Neural progenitor cell (in vitro differentiated cells): ENCODE measurements at regions not wholly inside any gene's neighbourhood (a gene's known extent, or its start where the extent isn't known, plus 50 kb on each side); places are given as distances from the start of the nearest gene placed in this dataset.

Source experiments
- DNase-seq: peaks from one replicate; pipeline ENCODE4 v3.0.0-alpha.2; 2016; ENCODE audit warnings: low spot score
- H2AFZ ChIP-seq: fragments of 200-600 bp; sonication (generic); replicated peaks from 2 replicates; pipeline ENCODE4 v1.6.1; 2016; ENCODE audit warnings: antibody characterized with exemption
- H3F3A ChIP-seq: fragments of 200-600 bp; sonication (generic); 2 replicates; pipeline ENCODE4 v1.6.1; 2016; ENCODE audit warnings: antibody characterized with exemption, low read depth
- H3K27ac ChIP-seq: fragments of 200-600 bp; sonication (generic); 2 replicates; pipeline ENCODE4 v1.5.1; 2016; ENCODE audit warnings: mild to moderate bottlenecking
- H3K27me3 ChIP-seq: fragments of 200-600 bp; sonication (generic); 2 replicates; pipeline ENCODE4 v1.6.1; 2016; ENCODE audit warnings: mild to moderate bottlenecking, moderate library complexity
- H3K36me3 ChIP-seq: fragments of 200-600 bp; sonication (generic); 2 replicates; pipeline ENCODE4 v1.5.1; 2016
- H3K4me1 ChIP-seq: fragments of 200-600 bp; sonication (generic); 2 replicates; pipeline ENCODE4 v1.6.1; 2016; ENCODE audit warnings: mixed run types
- H3K4me2 ChIP-seq: fragments of 200-600 bp; sonication (generic); 2 replicates; pipeline ENCODE4 v1.6.1; 2016
- H3K4me3 ChIP-seq: fragments of 200-600 bp; sonication (generic); 2 replicates; pipeline ENCODE4 v1.5.1; 2016
- H3K79me2 ChIP-seq: fragments of 200-600 bp; sonication (generic); 2 replicates; pipeline ENCODE4 v1.6.1; 2016; ENCODE audit warnings: low read depth
- H3K9ac ChIP-seq: fragments of 200-600 bp; sonication (generic); 2 replicates; pipeline ENCODE4 v1.6.1; 2016
- H3K9me3 ChIP-seq: fragments of 200-600 bp; sonication (generic); 2 replicates; pipeline ENCODE4 v1.5.1; 2016; ENCODE audit warnings: low read depth
- H4K20me1 ChIP-seq: fragments of 200-600 bp; sonication (generic); 2 replicates; pipeline ENCODE4 v1.6.1; 2016; ENCODE audit warnings: low read depth
- H3K27ac Mint-ChIP-seq: 3 replicates; pipeline ENCODE4 v1.8.0; 2021; ENCODE audit warnings: mixed read lengths
- H3K27me3 Mint-ChIP-seq: 2 replicates; pipeline ENCODE4 v1.8.0; 2022; ENCODE audit warnings: low read depth, mild to moderate bottlenecking, inconsistent platforms, moderate library complexity, mixed read lengths; ENCODE audit not compliant: insufficient read depth
- H3K36me3 Mint-ChIP-seq: 3 replicates; pipeline ENCODE4 v1.8.0; 2021; ENCODE audit warnings: mixed read lengths
- H3K4me1 Mint-ChIP-seq: 3 replicates; pipeline ENCODE4 v1.8.0; 2021; ENCODE audit warnings: mixed read lengths
- H3K4me3 Mint-ChIP-seq: 3 replicates; pipeline ENCODE4 v1.8.0; 2021; ENCODE audit warnings: mild to moderate bottlenecking, moderate library complexity, mixed read lengths
- H3K9me3 Mint-ChIP-seq: 3 replicates; pipeline ENCODE4 v1.8.0; 2020; ENCODE audit warnings: mixed read lengths
- EZH2 ChIP-seq: fragments of 200-600 bp; sonication (generic); IDR thresholded peaks from 2 replicates; pipeline ENCODE4 v1.6.1; 2017; ENCODE audit warnings: antibody characterized with exemption, mild to moderate bottlenecking, moderate library complexity
- EZH2phosphoT487 ChIP-seq: fragments of 200-600 bp; sonication (generic); IDR thresholded peaks from 2 replicates; pipeline ENCODE4 v1.6.1; 2017; ENCODE audit warnings: antibody characterized with exemption
- TF ChIP-seq, protein P1 (sequence below): fragments of 200-600 bp; sonication (generic); IDR thresholded peaks from 2 replicates; pipeline ENCODE4 v1.5.1; 2017; ENCODE audit warnings: antibody characterized with exemption, mild to moderate bottlenecking

DNA sequence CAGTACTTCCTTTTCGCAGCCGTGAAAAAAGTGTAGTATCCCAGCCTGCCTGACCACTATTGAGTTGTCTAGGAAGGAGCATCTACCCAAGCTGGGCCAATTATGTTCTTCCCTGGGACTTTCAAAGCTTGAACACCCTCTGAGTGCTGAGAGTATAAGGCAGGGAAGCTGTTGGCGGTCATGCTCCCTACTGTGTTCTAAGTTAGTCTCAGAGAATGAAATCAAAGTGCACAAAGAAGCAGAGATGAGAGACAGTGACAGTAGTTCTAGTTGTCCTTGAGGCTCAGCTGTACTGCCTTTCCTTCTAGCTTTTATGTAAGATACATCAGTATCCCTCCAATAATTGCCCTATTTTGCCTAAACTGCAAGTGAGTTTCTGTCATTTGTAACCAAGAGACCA lies 427.1 kb upstream of the SEL1L start:
- peaks cover 2% of the 10 kb centered on the region for H3K9me3 Mint-ChIP-seq
- H3K27ac Mint-ChIP-seq = no peak overlapping the region
- H3K36me3 ChIP-seq = no peaks in the 10 kb centered on the region
- H3K27me3 Mint-ChIP-seq = no peaks in the 10 kb centered on the region
- DNase-seq = no peak
- H4K20me1 ChIP-seq = no peaks in the 10 kb centered on the region
- TF ChIP-seq, protein P1, sequence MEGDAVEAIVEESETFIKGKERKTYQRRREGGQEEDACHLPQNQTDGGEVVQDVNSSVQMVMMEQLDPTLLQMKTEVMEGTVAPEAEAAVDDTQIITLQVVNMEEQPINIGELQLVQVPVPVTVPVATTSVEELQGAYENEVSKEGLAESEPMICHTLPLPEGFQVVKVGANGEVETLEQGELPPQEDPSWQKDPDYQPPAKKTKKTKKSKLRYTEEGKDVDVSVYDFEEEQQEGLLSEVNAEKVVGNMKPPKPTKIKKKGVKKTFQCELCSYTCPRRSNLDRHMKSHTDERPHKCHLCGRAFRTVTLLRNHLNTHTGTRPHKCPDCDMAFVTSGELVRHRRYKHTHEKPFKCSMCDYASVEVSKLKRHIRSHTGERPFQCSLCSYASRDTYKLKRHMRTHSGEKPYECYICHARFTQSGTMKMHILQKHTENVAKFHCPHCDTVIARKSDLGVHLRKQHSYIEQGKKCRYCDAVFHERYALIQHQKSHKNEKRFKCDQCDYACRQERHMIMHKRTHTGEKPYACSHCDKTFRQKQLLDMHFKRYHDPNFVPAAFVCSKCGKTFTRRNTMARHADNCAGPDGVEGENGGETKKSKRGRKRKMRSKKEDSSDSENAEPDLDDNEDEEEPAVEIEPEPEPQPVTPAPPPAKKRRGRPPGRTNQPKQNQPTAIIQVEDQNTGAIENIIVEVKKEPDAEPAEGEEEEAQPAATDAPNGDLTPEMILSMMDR = no peak
- TF ChIP-seq EZH2phosphoT487 (no peak), EZH2 (no peak)
- H3K79me2 ChIP-seq = no peaks in the 10 kb centered on the region
- H3K4me2 ChIP-seq = no peak overlapping the region
- peaks cover 7% of the 10 kb centered on the region for H3K4me1 Mint-ChIP-seq
- H3K27ac ChIP-seq = no peak overlapping the region
- H3K36me3 Mint-ChIP-seq = no peaks in the 10 kb centered on the region
- no peak overlapping the region for H3K9ac ChIP-seq
- no peaks in the 10 kb centered on the region for H3K9me3 ChIP-seq
- H3K27me3 ChIP-seq = peaks cover 5% of the 10 kb centered on the region
- H3K4me3 Mint-ChIP-seq = no peak overlapping the region
- H3K4me3 ChIP-seq = no peak overlapping the region
- no peak overlapping the region for H2AFZ ChIP-seq
- H3F3A ChIP-seq = no peaks in the 10 kb centered on the region
- H3K4me1 ChIP-seq = no peaks in the 10 kb centered on the region

DNA sequence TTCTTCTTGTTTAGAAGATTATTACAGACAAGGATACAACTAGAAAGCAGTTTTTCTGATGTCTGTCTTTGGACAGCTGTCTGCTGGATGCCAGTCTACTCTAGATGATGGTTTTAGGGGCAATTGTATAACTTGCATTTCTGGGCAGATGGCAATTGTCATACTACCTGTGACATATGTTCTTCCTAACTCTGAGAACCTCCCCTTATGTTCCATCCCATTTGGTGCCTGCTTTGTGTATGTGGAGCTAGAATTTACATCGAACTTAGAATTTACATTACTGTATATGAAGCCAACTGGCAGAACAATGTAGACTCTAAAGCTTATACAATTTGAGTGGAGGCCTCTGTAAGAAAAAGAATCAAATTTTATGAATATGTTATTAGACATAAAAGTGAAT lies 430.2 kb upstream of the SEL1L start:
- H3K9me3 ChIP-seq = peaks cover 8% of the 10 kb centered on the region
- no peak overlapping the region for H3K4me2 ChIP-seq
- Mint-ChIP-seq H3K27ac (no peak overlapping the region), H3K4me3 (no peak overlapping the region), H3K27me3 (no peaks in the 10 kb centered on the region), H3K4me1 (peaks cover 7% of the 10 kb centered on the region), H3K9me3 (peaks cover 20% of the 10 kb centered on the region), H3K36me3 (no peaks in the 10 kb centered on the region)
- H3F3A ChIP-seq = no peaks in the 10 kb centered on the region
- no peak overlapping the region for H2AFZ ChIP-seq
- no peaks in the 10 kb centered on the region for H3K79me2 ChIP-seq
- H3K4me1 ChIP-seq = no peaks in the 10 kb centered on the region
- no peaks in the 10 kb centered on the region for H4K20me1 ChIP-seq
- H3K27me3 ChIP-seq = no peaks in the 10 kb centered on the region
- no peak overlapping the region for H3K27ac ChIP-seq
- no peak overlapping the region for H3K4me3 ChIP-seq
- no peaks in the 10 kb centered on the region for H3K36me3 ChIP-seq
- H3K9ac ChIP-seq = no peak overlapping the region
- no peak for TF ChIP-seq EZH2
- no peak for TF ChIP-seq EZH2phosphoT487
- TF ChIP-seq, protein P1 = no peak
- no peak for DNase-seq

DNA sequence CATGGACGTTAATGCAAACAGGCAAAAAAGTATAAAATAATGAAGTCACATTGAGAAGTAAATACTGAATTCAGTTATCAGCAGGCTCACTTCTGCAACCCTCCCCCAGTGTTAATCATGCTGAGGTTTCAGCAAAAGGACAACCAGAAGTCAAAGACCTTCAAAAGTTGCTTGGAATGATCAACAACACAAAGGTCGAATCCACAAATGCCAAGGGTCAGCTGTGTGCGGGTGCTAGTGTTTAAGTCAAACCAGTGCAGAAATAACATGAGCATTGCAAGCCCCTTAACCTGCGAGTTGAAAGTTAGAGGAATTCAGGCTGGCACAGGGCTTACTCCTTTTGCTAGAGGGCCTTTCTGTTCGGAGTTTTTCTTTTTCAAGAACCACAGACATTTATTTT lies 436.7 kb upstream of the SEL1L start:
- H3K9ac ChIP-seq = no peak overlapping the region
- Mint-ChIP-seq H3K4me3 (no peak overlapping the region), H3K27me3 (no peaks in the 10 kb centered on the region), H3K9me3 (peaks cover 37% of the 10 kb centered on the region), H3K4me1 (no peaks in the 10 kb centered on the region), H3K27ac (no peak overlapping the region), H3K36me3 (peaks cover 3% of the 10 kb centered on the region)
- no peaks in the 10 kb centered on the region for H3F3A ChIP-seq
- no peak overlapping the region for H2AFZ ChIP-seq
- H3K79me2 ChIP-seq = no peaks in the 10 kb centered on the region
- H3K27me3 ChIP-seq = no peaks in the 10 kb centered on the region
- H3K36me3 ChIP-seq = no peaks in the 10 kb centered on the region
- H3K9me3 ChIP-seq = peaks cover 14% of the 10 kb centered on the region
- H3K27ac ChIP-seq = no peak overlapping the region
- no peak overlapping the region for H3K4me2 ChIP-seq
- no peaks in the 10 kb centered on the region for H3K4me1 ChIP-seq
- TF ChIP-seq EZH2 (no peak), EZH2phosphoT487 (no peak)
- TF ChIP-seq, protein P1 = no peak
- H4K20me1 ChIP-seq = no peaks in the 10 kb centered on the region
- DNase-seq = no peak
- no peak overlapping the region for H3K4me3 ChIP-seq

DNA sequence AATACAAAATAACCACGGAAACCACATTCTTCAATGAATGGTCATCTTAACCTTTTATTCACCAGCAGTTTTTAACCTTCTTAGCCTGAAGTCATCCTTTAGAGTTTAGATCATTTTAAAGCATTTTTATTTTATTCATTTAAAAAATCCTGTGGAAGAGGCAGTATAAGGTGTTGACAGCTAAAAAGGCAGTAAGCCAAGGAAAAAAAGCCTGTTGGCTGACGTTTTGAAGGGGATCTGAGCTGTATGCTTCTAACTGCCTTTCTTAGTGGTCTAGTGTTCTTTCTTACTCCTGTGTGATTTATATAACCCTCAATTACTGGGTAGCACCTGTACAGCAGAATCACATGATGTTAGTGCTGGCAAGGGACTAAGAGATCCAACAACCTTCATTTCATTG lies 438.3 kb upstream of the SEL1L start:
- Histone ChIP-seq H3K4me1 (no peaks in the 10 kb centered on the region), H3K9me3 (peaks cover 14% of the 10 kb centered on the region), H3K9ac (no peak overlapping the region)

More for the DNA sequence above, 438.3 kb upstream of the SEL1L start:
- H3F3A ChIP-seq = no peaks in the 10 kb centered on the region
- H3K36me3 ChIP-seq = no peaks in the 10 kb centered on the region
- H3K79me2 ChIP-seq = no peaks in the 10 kb centered on the region
- H3K27me3 ChIP-seq = no peaks in the 10 kb centered on the region
- DNase-seq = no peak
- H3K27ac ChIP-seq = no peak overlapping the region
- no peak overlapping the region for H2AFZ ChIP-seq
- Mint-ChIP-seq H3K27ac (no peak overlapping the region), H3K9me3 (peaks cover 31% of the 10 kb centered on the region), H3K27me3 (no peaks in the 10 kb centered on the region), H3K4me3 (no peak overlapping the region), H3K36me3 (peaks cover 3% of the 10 kb centered on the region), H3K4me1 (no peaks in the 10 kb centered on the region)
- no peak overlapping the region for H3K4me3 ChIP-seq
- no peaks in the 10 kb centered on the region for H4K20me1 ChIP-seq
- no peak overlapping the region for H3K4me2 ChIP-seq
- TF ChIP-seq, protein P1 = no peak
- TF ChIP-seq EZH2phosphoT487 = no peak
- no peak for TF ChIP-seq EZH2
